HG03139 (cell line): ENCODE measurements at regions not wholly inside any gene's neighbourhood (a gene's known extent, or its start where the extent isn't known, plus 50 kb on each side); places are given as distances from the start of the nearest gene placed in this dataset.

Experiments used
- ATAC-seq: cut with Tn5 transposase; IDR thresholded peaks from one replicate; pipeline ENCODE4 v1.9.1; 2021; ENCODE audit not compliant: unreplicated experiment

DNA sequence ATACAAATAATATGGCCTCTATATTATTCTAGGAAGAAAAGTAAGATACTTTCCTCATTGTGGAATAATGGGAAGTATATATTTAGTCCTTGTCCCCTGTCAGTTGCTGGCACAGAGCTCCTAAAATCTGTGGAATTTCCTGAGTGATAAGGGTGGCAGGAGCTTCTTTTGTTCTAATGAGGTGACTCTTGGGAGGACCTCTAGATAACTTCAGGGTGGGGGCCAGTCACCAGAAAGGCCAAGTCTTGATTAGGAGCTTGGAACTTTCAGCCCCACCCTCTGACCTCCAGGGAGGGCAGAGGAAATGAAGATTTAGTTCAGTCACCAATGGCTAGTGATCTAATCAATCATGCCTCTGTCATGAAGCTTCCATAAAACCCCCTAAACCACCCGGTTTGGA, 179.9 kb upstream of the PRICKLE1 start:
- no peak for ATAC-seq

DNA sequence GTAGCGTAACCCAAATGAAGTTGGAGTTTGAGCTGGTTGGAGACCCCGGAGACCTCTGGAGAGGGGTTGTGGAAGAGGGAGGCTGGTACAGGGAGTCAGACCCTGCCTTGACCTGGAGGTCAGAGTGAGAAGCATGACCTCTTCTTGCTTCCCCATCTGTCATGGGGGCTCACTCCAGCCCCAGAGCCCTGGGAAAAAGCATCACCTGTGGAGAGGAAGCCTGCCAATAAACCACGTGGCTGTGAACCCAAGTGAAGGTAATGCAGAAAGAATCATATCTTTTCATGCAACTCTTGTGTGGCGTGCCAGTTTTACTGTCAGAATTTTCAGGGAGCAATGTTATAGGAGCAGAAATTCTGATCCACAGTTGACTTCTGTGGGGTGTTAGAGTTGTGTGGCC, 178.5 kb upstream of the PRICKLE1 start:
- no peak for ATAC-seq

DNA sequence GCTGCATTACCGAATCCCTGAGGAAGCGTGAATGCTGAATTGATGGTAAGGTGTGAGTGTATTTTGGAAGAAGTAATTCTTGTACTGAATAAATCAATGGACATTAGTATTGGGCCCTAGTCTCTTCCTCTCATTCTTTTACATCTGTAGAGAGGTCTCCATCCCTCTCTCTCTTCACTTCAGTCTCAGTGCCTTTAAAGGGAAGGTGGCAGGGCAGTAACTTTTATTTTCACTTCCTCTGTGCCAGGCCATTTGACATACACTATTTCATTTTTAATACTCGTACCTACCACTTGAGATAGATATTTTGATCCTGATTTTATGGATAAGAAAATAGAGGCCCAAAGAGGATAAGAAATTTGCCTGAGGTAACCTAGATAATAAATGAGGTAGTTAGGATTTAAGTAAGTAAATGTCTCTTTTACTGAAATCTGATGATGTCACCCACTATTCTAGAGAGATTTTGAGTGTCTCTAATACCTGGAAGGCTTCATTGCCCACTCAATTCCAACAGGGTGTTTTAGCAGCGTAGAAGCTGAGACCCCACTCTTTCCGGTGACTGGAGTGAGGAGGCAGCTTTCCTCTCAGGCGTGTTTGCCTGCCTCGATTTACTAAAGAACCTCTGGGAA, 177.9 kb upstream of the PRICKLE1 start:
- ATAC-seq: no peak

DNA sequence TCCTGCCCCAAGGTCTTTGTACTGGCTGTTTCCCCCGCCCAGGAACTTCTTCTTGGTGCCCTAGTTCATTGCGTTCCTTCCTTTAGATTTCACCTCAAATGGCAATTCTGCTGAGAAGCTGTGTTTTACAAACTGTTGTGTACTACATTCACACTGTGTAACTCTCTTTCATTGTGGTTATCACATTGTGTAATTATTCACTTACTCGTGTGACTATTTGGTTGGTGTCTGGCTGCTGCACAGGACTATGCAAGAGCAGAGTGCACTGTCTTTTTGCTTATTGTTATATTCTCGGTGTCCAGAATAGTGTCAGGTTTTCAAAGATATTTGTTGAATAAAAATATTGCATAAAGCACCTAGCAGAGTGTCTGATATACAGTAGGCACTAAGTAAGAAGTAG, 177.2 kb upstream of the PRICKLE1 start:
- no peak for ATAC-seq

DNA sequence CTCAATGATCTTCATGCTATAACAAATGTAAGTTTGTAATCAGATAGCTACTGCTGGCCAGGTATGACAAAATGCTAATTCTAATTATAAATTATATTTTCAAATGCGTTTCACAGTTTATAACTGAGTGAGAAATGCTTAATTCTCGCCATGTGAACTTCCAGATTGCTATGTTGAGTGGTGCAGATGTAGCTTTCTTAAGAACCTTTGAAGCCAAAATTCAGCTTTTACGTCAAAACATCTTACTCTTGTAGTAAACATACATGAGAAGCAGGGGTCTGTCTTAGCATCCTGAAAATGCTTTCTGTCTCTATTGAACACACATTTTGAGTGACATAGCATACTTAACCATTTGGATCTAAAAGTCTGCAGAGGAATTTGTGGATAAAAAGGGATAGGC, 176.5 kb upstream of the PRICKLE1 start:
- no peak for ATAC-seq

DNA sequence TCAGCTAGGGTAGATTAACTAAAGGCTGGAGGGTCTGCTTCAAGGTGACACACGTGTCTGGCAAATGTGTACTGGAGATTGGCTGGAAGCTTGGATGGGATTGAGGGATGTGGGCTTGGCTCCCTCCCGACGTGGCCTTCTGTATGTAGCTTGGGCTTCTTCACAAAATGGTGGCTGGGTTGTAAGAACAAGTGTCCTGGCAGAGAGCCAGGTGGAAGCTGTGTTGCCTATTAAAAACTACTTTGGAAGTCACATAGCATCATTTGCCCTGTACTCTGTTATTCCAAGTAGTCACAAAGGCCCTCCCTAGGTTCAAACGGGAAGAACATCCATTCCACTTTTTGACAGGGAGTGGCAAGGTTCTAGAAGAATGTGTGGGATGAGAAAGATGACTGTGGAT, 174.1 kb upstream of the PRICKLE1 start:
- ATAC-seq: no peak

DNA sequence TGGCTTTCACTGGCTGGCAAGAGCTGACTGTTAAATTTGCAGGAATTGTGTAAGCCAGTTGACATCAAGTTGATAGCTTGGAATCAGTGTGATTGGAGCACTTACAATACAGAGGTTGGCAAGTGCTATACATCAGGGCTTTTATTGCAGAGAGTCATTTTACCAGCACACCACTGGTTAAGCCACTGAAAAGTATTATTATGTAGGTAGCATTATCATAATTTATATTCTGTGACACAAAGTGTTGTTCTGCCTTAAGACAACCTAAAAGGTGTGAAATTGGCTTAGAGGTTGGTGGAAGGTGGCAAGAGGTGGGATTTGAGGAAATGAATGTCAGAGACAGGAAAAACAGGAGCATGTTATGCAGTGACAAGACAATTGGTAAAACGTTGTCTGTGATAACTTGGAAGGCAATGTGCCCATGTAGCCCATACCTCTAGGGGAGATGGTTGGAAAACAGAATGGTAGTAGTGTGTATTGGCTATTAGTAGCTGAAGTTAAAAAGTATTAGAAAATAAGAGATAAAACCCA, 172.9 kb upstream of the PRICKLE1 start:
- ATAC-seq: no peak

DNA sequence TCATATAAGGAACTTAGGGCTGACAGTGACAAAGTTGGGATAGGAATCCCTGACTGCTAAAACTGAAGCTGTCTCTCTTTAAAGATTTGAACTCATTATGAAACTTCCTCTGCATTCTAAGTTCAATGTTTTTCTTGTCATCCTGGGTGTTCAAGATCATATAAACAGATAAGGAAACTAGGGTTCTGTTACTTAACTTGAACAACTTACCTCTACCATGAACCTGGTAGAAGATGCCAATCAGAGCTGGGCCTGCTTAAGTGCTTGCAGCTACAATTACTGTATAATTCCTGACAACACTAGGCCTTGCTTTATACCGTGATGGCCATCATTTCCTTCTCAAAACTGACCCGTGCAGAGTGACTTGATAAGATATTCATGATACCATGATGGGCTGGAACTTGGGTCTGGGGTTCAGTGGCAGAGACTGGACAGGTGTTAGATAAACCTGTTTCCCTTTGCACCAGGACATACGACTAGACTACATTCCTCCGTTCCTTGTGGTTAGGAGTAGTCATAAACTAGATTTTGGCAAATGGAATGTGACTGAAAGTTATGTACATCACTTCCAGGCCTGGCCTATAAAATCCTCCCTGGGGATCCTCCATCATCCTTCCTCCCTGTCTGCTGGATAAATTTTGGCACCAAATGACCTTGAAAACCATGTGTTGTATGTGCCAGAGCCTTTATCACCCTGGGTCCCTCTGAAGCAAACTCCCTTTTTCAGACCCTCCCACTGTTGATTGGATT, 172.2 kb upstream of the PRICKLE1 start:
- no peak for ATAC-seq

DNA sequence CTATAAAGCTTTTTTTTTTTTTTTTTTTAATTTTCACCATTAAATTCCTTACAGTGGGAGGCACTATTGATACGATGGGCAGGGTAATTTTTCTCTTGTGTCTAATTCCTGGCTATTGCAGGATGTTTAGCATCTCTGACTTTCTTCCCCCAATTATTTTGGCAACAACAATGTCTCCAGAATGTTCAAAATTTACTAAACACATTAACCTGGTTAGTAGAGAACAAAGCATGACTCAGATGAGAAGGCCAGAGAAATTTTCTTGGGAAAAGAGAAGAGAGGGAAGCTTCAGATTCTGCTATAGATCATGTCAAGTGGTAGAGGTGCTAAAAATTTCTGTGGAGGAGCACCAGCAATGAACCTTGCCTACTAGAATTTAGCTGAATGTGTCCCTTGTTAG, 171.5 kb upstream of the PRICKLE1 start:
- ATAC-seq: no peak

DNA sequence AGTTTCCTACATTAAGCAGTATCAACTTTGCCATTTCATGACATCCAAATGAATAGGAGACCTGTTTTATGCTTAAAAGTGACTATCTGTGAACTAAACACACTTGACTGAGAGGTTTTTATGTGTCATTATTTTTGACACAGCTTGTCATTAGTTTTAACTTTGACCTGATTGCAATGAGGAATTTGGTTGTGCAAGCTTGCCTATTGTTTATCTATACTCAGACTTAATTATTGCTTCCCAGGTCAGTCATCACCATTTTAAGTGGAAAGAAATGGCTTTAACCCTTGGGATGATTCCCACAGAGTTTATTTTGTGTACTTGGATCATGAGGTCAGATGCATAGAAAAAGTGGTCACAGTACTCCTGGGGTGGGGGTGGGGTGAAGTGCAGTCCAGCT, 171.0 kb upstream of the PRICKLE1 start:
- ATAC-seq: no peak

DNA sequence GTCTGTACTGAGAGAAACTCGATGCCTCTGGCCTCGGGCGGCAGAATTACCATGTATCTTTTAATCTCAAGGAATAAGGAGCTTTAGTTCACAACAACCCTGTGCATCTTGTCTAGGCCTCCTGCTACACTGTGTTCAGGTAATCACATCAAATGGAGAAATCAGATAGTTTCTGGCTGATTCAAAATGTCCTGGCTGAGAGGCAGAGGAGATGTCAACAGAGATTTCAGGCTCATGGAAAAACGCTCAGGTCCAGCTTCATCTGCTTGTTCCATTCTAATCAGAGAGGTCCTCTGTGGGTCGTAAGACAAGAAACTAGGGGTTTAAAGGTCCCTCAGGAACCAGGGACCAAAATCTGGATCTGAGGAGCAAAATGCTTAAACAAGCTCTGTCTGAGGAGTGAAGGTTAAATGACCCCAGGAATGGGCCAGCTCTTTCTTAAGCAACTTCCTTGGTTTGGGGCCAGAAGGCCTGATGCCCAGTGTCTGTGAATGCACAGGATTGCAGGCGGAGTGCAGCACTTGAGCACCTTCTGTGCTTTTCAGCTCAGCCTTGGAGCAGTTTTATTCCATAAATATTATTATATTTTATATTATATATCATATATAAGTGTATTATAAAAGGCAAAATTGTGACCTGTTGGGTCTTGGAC, 170.2 kb upstream of the PRICKLE1 start:
- no peak for ATAC-seq

DNA sequence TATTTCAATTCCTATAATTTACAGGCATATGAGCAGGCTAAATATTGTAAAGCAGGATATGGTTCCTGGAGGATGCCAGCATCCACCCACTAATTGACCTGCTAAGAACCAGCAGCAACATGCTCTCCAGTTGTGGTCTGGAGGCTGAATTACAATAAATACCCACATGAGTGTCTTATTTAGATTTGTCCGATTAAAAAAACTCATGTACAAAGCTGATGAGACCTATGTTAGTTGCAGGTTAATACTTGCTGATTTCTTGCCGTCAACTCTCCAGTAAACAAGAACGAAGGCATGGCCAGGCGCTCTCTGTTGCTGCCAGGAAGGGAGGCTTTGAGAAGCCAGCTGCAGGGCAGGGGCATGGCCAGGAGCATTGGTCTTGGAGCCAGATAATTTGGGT, 169.3 kb upstream of the PRICKLE1 start:
- ATAC-seq: no peak

DNA sequence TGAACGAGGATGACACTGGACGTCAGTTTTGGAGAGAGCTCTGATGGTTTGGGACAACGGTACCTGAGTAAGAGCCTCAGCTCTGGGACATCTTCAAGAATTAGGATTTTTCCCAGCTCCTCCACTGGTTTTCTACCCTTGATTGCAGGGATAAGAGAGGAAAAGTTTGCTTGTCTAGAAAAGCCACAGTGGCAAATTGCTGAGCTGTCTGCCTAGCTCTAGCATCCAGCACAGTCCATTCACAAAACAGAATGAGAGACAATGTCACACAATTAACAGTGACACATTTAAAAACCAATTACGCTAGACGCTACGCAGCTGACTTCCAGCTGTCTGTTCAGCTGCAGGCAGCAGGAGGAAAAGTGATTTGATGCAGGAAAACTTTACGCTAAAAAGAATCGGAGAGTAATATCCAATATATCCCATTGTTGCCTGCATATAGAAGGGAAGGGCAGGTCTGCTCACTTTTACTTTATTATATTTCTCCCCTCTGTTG, 168.1 kb upstream of the PRICKLE1 start:
- ATAC-seq: no peak

DNA sequence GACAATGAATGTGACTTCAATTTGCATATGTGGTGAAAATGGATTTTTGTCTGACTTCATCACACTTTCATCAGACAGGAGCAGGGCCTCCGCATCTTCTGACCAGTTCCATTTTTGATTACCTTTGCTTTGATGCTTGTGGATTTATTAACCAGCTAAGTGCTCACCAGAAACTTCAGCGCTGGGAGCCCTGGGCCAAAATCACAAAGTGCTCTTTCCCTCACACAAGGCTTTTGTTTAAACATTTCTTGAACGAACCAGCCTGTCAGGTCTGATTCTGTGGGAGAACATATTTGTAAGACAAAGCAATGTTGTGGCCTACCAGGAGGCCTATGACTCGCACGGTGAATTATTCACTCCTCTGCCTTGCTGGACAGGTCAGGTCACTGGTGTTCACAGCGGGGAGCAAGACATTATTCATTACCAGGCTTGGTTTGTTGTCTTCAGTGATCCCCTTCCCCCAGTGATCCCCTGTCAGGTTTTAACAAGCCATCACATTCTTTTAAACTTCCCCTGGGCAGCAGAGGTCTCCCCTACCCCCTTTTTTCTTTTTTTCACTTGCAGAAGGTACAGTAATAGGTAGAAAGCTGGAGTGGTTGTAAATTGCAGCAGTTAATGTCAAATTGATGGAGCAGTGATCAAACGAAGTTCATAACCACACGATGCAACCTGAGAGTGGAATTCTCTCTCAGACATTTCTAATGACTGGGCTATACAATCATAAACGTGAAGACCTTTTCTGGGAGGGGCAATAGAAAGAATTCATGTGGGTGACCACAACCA, 167.5 kb upstream of the PRICKLE1 start:
- no peak for ATAC-seq

DNA sequence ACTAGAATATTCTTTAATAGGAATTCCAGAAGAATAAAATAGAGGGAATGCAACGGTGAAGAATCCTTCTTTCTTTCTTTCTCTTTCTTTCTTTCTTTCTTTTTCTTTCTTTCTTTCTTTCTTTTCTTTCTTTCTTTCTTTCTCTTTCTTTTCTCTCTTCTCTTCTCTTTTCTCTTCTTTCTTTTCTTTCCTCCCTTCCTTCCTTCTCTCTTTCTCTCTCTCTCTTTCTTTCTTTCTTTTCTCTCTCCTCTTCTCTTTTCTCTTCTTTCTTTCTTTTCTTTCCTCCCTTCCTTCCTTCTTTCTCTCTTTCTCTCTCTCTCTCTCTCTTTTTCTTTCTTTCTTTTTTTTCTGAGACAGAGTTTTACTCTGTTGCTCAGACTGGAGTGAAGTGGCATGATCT, 160.8 kb upstream of the PRICKLE1 start:
- ATAC-seq: no peak

DNA sequence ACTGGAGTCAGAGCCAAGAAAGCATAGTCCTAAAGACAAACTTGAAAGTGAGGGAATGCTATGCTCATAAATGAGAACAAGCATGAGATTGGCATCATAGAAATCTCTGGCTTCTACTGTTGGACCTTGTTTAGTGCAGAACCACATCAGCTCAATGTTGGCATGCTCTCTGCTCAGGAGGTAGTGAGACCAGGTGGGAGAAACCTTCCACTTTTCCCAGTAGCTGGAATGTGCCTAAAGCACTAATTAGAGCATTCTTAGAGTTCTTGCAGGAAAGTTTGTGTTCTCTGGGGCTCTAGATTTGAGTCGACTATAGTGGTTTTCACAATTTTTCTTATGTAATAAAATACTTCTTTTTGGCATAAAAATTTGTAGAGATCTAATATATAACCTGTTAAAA, 159.7 kb upstream of the PRICKLE1 start:
- ATAC-seq: no peak

DNA sequence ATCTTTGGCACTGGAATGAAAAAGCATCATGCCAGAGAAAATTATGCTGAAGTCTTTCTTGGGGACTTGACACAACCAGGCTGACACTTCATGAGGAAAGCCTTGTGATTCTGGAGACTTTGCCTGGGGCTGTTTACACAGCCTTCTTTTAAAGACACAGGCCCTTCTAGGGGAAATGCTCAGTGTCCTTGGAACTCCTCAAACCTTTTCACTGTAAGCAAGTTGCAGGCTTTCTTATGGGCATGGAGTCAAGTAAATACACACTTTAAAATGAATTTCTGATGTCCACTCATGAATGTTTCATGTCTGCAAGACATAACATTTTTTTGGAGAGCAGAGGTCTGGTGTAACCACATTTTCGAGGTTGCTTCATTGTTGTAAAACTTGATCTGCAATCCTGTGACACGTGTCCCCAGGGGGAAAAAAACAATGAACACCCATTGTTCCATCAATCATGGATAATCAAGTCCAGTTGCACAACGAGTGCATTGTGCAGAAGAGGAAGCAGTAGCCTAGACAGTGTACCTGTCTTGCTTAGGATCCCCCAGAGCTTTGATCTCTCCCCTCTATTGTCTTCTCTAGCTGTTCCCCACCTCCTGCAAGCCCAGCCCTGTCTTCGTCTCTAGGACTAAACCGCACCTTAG, 155.1 kb upstream of the PRICKLE1 start:
- ATAC-seq: no peak

DNA sequence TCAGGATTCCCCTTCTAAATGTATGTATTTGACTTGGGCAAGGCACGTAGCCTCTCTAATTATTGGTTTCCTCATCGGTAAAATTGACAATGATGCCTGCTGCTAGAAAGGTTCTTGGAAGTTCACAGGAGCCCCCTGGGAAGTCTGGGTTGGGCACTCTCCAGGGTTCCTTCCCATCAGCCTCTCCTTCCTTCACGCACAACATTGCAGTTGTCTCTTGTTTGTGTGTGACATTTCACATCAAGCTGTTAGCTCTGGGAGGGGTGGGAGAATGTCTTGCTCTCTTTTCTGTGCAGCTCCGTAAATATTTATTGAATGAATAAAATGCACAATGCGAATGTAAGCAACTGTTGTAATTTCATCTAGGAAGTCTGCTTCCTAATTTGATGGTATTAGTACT, 153.2 kb upstream of the PRICKLE1 start:
- ATAC-seq: no peak

DNA sequence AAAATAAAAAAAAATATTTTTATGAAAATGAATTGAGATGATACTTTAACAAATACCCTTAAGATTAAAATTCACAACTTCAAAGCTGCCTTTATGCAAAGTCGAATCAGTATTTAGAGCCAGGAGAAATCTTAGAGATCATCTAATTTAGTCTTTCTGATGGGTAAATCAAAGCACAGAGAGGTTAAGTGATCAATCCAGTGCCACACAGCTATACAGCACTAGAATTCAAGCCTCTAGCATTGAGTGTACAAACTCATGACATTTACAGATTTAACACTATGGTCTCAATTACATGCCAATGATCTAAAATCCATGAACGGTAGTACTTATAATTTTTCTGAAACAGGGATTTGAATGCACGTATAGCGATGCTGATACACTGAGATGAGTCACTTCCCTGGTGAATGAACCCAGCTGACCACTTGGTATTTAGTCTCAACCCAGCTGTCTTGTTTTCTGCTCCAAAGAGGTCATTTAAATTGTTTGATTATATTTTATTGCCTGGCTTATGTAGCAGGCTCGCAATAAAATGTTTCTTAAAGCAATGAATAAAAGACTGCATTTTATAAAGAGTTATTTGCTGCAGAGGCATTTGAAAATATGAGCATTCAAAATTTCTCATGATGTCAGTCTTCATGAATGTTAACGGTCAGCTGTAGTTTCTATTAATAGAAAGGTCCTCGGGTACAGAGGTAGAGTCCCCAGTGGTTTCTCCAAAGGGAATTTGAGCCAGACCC, 152.4 kb upstream of the PRICKLE1 start:
- no peak for ATAC-seq

DNA sequence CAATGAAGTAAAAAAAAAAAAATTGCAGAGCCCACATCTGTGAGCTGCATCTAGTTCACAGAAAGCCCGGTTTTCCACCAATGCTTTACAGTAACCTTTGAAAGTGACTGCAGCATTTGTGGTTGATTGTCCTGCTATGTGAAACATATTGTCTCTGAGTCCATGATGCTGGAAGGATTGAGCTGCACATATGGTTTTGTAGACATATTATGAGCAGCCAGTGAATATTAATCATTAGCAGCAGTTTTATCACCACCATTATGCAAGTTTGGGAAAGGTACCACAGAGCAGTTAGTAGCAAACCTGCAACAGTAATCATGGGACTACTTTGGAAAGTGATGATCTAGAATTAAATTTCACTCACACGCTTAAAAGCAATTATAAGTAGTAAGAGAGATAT, 151.5 kb upstream of the PRICKLE1 start:
- no peak for ATAC-seq
